ENCODE measurements at regions not wholly inside any gene's neighbourhood (a gene's known extent, or its start where the extent isn't known, plus 50 kb on each side); places are given as distances from the start of the nearest gene placed in this dataset.
A peak's percentile ranks its signal among the peaks of the same experiment; 100 is the strongest.

DNA sequence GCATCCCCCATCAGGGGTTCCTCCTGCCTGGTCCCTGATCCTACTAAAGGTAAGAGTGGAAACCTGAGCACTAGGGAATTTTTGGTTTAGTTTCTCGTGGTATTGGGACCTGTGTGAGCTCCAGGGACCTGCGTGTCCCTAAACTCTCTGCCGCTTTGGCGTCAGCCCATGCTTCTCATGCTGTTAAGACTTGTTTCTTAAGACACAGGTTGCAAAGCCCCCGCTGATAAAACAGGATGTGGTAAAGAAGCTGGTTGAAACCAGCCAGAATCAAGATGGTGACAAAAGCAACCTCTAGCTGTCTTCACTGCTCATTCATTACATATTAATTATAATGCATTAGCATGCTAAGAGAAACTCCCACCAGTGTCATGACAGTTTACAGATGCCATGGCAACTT, 64.6 kb downstream of the LYZL4 start:
- DNase-seq: peak; percentile 6

GRCh38 chr3:42340466-42340865, 69.9 kb downstream of the LYZL4 start:
- no peak for DNase-seq

DNA sequence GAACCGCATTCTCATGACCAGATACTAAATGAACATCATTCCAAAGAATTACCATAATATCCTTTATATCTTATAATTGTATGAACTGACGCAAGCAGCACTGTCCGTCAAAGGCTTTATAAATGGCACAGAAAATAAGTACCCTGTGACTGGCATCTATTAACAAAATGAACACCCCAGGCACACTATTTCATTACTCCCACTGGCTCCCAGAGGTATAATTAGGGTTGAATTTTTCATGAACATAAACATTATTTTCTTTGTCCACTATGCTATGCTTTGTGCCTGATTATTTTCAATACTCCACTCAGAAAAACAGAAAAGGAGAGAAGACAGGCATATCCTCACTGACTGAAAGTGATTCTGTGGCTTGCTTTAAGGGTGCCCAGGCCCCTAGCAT, 71.1 kb downstream of the LYZL4 start:
- DNase-seq: no peak

DNA sequence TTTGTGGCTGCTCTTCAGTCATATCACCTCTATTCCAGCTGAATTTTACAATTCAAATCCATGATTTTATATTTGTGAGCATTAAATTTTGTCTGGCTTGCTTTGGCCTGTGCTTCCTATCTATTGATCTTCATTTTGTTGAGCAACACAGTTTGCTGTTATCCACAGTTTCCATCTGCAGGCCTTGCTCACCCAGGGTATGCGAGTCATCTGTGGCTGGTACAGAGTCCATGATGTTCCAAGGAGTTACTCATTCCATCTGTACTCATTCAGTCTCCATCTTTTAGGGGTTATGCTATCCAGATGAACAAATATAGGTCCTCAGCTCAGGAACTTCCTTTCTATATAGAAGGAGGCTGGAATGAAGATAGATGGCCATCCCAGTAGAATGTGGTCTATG, 70.1 kb upstream of the CCK start:
- DNase-seq: no peak

GRCh38 chr3:42317137-42317536, 51.2 kb upstream of the CCK start:
- no peak for DNase-seq

Data from CD4-positive, alpha-beta T cell treated with Interleukin-17A for 1 hour (primary cell).